Dendritic cell treated with granulocyte-macrophage colony-stimulating factor and Interleukin-4, amounts not matched to agents 40 ng/mL and 50 ng/mL, for 4 days (primary cell): ENCODE measurements at regions not wholly inside any gene's neighbourhood (a gene's known extent, or its start where the extent isn't known, plus 50 kb on each side); places are given as distances from the start of the nearest gene placed in this dataset.

Experiments used
- H3K27ac Mint-ChIP-seq: one replicate; pipeline ENCODE4 v1.8.0; 2022; ENCODE audit warnings: mild to moderate bottlenecking, mixed read lengths
- H3K27me3 Mint-ChIP-seq: one replicate; pipeline ENCODE4 v1.8.0; 2022; ENCODE audit warnings: mild to moderate bottlenecking, mixed read lengths
- H3K36me3 Mint-ChIP-seq: one replicate; pipeline ENCODE4 v1.8.0; 2022; ENCODE audit warnings: low read depth, mixed read lengths
- H3K4me1 Mint-ChIP-seq: one replicate; pipeline ENCODE4 v1.8.0; 2022; ENCODE audit warnings: low read depth, mixed read lengths
- H3K4me3 Mint-ChIP-seq: one replicate; pipeline ENCODE4 v1.8.0; 2022; ENCODE audit warnings: mild to moderate bottlenecking, moderate library complexity, mixed read lengths
- H3K9me3 Mint-ChIP-seq: one replicate; pipeline ENCODE4 v1.8.0; 2022; ENCODE audit warnings: mixed read lengths
- intact Hi-C: fragments of 100-400 bp; cut with micrococcal nuclease; formaldehyde crosslinking; loops from one replicate; pipeline ENCODE4 v1.15.0; 2022

DNA sequence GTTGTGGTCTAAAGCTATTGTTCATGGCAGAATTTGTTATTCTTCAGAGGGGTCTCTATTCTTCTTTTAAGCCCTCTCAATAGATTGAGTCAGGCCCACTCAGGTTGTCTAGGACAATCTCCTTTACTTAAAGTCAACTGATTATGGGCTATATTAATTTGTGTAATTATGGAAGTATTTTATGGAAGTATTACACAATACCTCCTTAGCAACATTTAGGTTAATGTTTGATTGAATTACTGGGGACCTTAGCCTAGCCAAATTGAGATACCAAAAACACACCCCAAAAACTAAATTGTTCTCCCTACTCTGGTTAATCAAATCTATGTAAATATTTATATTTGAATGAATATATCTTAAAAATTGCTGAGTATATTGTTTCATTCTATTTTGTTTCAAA lies 347.1 kb upstream of the GRIN3A start:
- Mint-ChIP-seq H3K4me3 (no peak overlapping the region), H3K9me3 (no peaks in the 10 kb centered on the region), H3K27me3 (no peaks in the 10 kb centered on the region), H3K4me1 (no peaks in the 10 kb centered on the region), H3K36me3 (no peaks in the 10 kb centered on the region), H3K27ac (no peak overlapping the region)
- intact Hi-C loops, result no loop called here

DNA sequence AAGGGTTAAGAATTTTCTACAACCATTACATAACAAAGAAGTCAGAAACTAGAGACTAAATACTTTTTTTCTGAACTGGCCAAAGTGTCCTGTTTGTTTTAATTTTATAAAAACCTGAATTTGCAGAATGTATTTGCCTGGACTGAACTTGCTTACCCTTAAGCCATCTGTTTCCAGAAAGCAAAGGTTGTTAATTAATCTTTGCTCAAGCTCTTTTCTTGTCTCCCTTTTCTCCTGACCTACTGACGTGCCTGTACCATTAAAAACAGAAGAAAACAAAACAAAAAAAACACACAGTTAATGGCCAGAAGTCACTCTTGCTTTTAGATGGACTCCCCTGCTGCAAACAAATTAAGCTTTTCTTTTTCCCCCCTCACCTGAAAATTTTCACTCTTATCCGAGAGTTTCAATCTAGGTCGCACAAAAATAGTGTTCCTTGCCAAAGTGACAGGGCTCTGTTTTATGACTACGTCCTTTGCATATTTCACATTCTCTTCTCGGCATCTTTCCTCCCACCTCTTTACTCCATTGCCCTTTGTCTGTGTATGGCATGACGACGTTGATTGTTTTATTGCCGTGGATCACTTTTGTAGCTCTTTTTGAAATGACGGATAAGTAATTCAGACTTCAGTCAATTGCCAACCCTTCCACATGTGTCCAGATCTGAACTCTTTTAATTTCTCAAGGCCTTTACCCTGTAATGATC lies 333.8 kb upstream of the GRIN3A start:
- H3K9me3 Mint-ChIP-seq, result peaks cover 24% of the 10 kb centered on the region
- intact Hi-C loops, result no loop called here
- H3K27me3 Mint-ChIP-seq, result no peaks in the 10 kb centered on the region
- H3K27ac Mint-ChIP-seq, result no peak overlapping the region
- no peaks in the 10 kb centered on the region for H3K36me3 Mint-ChIP-seq
- no peak overlapping the region for H3K4me3 Mint-ChIP-seq
- no peaks in the 10 kb centered on the region for H3K4me1 Mint-ChIP-seq

DNA sequence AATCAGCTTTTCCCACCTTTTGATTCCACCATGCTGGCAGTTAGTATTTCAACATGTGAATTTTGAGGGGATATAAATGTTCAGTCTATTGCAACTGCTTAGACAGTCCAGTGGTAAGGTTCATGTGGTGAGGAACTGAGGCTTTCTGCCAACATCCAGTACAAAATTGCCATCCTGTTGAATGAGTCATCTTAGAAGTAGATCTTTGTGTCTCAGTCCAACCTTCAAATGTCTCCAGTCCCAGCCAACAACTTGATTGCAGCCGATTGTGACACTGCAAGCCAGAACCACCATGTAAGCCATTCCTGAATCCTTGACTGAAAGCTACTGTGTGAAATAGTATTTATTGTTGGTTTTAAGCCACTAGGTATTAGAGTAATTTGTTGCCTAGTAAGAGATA lies 331.5 kb upstream of the GRIN3A start:
- intact Hi-C loops, result no loop called here
- Mint-ChIP-seq H3K9me3 (peaks cover 47% of the 10 kb centered on the region), H3K27ac (no peak overlapping the region), H3K4me1 (no peaks in the 10 kb centered on the region), H3K36me3 (no peaks in the 10 kb centered on the region), H3K27me3 (no peaks in the 10 kb centered on the region), H3K4me3 (no peak overlapping the region)

DNA sequence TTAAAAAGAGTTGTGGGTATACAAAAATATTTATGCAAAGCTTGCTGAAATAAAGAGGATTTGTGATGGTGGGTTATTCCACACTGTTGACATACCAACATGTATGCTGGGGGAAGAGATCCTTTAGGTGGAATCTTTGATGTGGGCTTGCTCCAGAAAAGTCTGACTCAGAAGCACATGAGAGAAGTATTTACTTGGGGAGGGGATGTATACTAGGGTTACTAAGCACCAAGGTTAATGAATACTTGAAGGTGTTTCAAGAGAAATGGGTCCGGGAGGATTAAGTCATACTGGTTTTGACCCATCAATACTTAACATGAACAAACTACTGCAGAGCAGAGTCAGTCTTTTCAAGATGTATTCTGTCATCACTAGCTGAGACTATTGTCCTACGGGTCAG lies 316.4 kb upstream of the GRIN3A start:
- Mint-ChIP-seq H3K27me3 (no peaks in the 10 kb centered on the region), H3K36me3 (no peaks in the 10 kb centered on the region), H3K27ac (no peak overlapping the region), H3K4me1 (no peaks in the 10 kb centered on the region), H3K9me3 (peaks cover 17% of the 10 kb centered on the region), H3K4me3 (no peak overlapping the region)
- intact Hi-C loops, result no loop called here

DNA sequence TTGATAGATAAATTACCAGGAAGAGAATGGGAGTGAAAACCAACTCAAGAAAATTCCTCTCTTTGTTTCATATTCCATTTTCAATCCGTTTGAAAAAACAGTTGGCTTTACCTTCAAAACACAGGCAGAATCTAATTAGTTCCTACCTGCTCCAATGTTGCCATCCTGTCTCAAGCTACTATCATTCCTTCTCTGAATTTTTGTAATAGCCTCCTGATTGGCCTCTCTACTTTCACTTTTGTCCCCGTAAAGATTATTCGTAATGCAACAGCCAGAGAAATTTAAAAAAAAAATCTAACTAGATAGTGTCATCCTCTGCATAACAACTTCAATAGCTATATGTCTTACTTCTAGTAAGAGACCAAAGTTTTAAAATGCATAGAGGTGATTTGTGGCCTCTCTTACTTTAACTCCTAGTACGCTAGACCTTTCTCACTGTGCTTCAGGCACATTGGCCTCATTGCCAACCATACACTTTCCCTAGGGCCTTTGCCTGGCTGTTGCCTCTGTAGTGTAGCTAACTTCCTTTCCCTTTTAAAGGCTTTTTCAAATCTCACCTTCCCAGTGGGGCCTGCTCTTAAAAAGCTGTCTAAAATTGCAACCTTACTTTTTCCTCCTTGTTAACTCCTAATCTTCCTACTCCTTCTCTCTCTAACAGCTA lies 311.3 kb upstream of the GRIN3A start:
- Mint-ChIP-seq H3K9me3 (peaks cover 23% of the 10 kb centered on the region), H3K36me3 (no peaks in the 10 kb centered on the region), H3K4me3 (no peak overlapping the region), H3K27me3 (no peaks in the 10 kb centered on the region), H3K4me1 (no peaks in the 10 kb centered on the region), H3K27ac (no peak overlapping the region)
- intact Hi-C loops, result no loop called here

DNA sequence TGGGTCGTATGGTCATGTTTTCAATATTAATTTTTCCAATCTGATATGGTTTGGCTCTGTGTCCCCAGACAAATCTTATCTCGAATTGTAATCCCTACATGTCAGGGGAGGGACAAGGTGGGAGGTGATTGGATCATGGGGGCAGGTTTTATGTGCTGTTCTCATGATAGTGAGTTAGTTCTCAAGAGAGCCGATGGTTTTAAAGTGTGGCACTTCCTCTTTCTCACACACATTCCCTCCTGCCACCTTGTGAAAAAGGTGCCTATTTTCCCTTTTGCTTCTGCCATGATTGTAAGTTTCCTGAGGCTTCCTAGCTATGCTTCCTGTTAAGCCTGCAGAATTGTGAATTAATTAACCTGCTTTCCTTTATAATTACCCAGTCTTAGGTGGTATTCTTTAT lies 309.1 kb upstream of the GRIN3A start:
- no peak overlapping the region for H3K4me3 Mint-ChIP-seq
- H3K36me3 Mint-ChIP-seq, result no peaks in the 10 kb centered on the region
- intact Hi-C loops, result no loop called here
- H3K27ac Mint-ChIP-seq, result no peak overlapping the region
- H3K27me3 Mint-ChIP-seq, result no peaks in the 10 kb centered on the region
- peaks cover 20% of the 10 kb centered on the region for H3K9me3 Mint-ChIP-seq
- no peaks in the 10 kb centered on the region for H3K4me1 Mint-ChIP-seq

DNA sequence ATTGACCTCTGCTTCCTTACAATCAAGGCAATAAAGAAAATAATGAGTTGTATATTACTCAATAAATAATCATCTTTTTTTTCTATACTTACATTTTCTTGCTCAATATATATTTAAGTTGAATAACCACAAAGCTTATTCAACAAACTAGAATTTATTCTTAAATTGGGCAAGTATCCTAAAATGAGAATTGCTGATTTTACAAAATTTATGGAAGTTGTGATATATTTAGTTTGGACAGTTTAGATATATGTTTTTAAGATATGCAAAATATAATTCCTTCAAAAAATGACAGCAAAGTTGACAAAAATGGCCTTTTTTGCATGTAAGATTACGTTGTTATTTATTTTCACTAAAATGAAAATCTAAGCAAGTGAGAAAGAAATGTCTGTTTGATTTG lies 305.7 kb upstream of the GRIN3A start:
- peaks cover 20% of the 10 kb centered on the region for H3K9me3 Mint-ChIP-seq
- H3K27ac Mint-ChIP-seq, result no peak overlapping the region
- H3K27me3 Mint-ChIP-seq, result no peaks in the 10 kb centered on the region
- H3K4me1 Mint-ChIP-seq, result no peaks in the 10 kb centered on the region
- intact Hi-C loops, result no loop called here
- no peak overlapping the region for H3K4me3 Mint-ChIP-seq
- no peaks in the 10 kb centered on the region for H3K36me3 Mint-ChIP-seq

DNA sequence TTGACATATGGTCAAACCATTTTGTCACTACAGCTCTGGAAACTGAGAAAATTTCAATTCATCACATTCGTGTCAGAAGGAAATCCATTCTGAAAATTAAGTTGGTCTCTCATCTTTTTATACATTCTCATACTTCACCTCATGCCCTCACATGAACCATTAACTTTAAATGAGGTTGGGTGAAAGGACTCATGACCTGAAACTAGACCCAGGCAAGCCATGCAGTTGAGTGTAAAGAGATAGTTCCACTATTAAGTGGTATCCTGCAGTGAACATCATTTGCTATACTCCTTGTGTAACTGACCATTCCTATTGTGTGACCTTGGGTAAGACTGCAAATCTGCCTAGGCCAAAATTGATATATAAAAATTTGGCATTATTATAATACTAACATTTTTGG lies 299.6 kb upstream of the GRIN3A start:
- no peaks in the 10 kb centered on the region for H3K36me3 Mint-ChIP-seq
- H3K4me1 Mint-ChIP-seq, result no peaks in the 10 kb centered on the region
- H3K27ac Mint-ChIP-seq, result no peak overlapping the region
- no peaks in the 10 kb centered on the region for H3K27me3 Mint-ChIP-seq
- H3K4me3 Mint-ChIP-seq, result no peak overlapping the region
- H3K9me3 Mint-ChIP-seq, result no peaks in the 10 kb centered on the region
- intact Hi-C loops, result no loop called here

DNA sequence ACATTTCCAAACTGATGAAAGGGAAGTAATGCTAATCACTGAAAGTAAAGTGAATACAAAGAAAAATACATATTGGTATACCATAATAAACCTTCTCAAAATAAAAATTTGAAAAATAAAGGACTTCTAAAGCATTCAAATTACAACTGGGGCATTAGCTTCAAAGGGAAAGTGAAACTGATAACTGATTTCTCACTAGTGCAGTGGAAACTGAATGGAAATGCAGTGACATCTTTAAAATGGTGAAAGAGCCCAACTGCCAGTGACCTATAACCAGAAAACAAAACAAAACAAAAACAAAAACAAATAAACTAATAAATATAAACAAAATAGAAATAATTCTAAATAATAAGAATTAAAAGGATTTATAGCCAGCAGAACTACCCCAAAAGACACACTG lies 297.5 kb upstream of the GRIN3A start:
- intact Hi-C loops, result no loop called here
- Mint-ChIP-seq H3K9me3 (no peaks in the 10 kb centered on the region), H3K4me3 (no peak overlapping the region), H3K36me3 (no peaks in the 10 kb centered on the region), H3K27me3 (no peaks in the 10 kb centered on the region), H3K27ac (no peak overlapping the region), H3K4me1 (no peaks in the 10 kb centered on the region)

DNA sequence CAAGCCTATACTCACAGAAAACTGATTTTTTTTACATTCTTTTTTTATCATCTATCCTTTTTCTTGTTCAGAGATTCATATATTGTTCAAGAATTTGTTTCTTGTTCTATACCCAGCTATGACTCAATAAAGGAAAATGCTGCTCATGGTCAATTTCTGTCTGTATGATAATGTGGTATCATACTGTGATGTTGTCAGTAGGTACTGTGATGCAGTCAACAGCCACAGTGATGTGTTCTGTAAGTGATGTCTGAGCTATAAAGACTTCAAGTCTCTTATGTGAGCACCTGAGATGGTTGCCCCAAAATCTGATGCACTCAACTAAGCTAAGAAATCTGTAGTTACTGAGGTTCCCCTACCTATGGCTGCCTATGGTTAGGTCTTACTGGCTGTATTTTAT lies 294.2 kb upstream of the GRIN3A start:
- intact Hi-C loops, result no loop called here

DNA sequence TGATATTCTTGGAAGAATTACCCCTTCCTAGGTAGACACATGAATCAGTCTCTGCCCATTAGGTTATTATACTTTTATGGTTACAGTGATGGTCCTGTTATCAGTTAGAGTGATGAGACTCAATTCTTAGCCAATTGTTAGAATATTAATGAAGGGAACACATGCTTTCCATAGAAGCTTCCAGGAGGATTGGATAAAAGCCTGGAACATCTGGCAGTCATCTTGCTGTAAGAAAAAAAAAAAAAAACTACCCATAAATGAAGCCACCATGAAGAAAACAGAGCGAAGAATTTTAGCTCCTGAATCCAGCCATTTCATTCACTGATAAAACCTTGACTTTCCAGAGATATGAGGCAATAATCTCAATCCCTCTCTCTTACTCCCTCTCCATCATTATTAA lies 262.5 kb upstream of the GRIN3A start:
- Mint-ChIP-seq H3K27ac (no peak overlapping the region), H3K4me3 (no peak overlapping the region)
- intact Hi-C loops, result no loop called here

More for the DNA sequence above, 294.2 kb upstream of the GRIN3A start:
- no peaks in the 10 kb centered on the region for H3K4me1 Mint-ChIP-seq
- H3K27me3 Mint-ChIP-seq, result no peaks in the 10 kb centered on the region
- no peak overlapping the region for H3K27ac Mint-ChIP-seq
- peaks cover 6% of the 10 kb centered on the region for H3K9me3 Mint-ChIP-seq
- H3K36me3 Mint-ChIP-seq, result no peaks in the 10 kb centered on the region
- H3K4me3 Mint-ChIP-seq, result no peak overlapping the region

DNA sequence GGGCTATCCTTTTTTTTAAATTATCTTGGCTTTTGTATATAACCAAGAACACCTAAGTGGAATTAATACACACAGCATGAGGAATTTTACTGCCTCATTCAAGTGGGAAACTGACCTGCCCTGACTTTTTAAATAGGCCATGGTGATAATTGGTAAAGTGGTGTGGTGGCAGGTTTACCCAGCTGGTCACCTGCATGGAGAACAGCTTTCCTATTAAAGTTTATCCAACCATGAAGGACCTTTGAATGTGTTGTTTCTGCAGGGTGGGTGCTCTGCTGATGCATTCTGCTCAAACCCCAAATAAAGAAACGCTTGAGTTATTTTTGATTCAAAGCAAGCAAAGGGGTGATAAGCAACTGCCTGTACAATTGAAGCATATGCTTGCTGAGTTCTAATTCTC lies 261.0 kb upstream of the GRIN3A start:
- Mint-ChIP-seq H3K4me3 (no peak overlapping the region), H3K27me3 (no peaks in the 10 kb centered on the region)

More for the DNA sequence above, 262.5 kb upstream of the GRIN3A start:
- H3K9me3 Mint-ChIP-seq, result no peaks in the 10 kb centered on the region
- no peaks in the 10 kb centered on the region for H3K36me3 Mint-ChIP-seq
- H3K27me3 Mint-ChIP-seq, result no peaks in the 10 kb centered on the region
- H3K4me1 Mint-ChIP-seq, result no peaks in the 10 kb centered on the region

DNA sequence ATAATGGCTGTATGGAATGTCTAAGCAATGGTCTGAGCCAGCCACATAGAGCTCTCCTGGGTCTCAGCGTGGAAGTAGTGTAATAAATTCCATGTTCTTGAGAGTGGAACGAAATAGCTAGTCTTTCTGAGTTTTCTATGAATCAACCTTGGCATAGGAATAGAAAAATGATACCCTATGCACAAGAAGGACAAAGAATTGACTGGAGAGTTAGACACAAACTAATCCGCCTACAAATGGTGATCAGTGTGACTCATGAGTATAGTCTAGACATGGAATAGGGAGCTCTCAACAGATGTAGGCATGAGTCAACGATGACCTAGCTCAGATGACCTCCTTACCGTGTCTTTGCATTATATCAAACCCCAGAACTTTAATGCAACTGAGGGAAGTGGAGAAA lies 256.8 kb upstream of the GRIN3A start:
- Mint-ChIP-seq H3K27me3 (no peaks in the 10 kb centered on the region), H3K9me3 (no peaks in the 10 kb centered on the region), H3K27ac (no peak overlapping the region), H3K4me3 (no peak overlapping the region), H3K4me1 (no peaks in the 10 kb centered on the region), H3K36me3 (no peaks in the 10 kb centered on the region)
- intact Hi-C loops, result loop anchor here (2.0 kb wide), 1 partner anchor 20 kb away; no protein-coding TSS in a partner anchor

More for the DNA sequence above, 261.0 kb upstream of the GRIN3A start:
- Mint-ChIP-seq H3K27ac (no peak overlapping the region), H3K9me3 (no peaks in the 10 kb centered on the region), H3K4me1 (no peaks in the 10 kb centered on the region), H3K36me3 (no peaks in the 10 kb centered on the region)
- intact Hi-C loops, result no loop called here

DNA sequence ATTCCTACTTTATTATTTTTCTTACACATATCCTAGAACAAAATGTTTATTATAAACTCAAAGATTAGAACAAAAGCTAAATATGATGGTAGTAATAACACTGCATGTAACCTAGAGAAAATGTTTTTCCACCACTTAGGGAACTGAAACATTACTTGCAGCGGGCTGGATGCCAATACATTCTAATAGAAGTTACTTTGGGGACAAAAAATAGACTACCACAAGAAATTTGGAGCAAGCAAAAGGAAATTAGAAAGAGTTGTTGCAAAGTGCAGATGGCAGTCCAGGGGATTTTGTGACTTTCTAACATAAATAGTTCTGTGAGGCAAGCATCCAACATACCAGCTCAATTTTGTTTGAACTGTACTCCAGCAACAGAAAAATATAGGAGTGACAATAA lies 255.3 kb upstream of the GRIN3A start:
- intact Hi-C loops, result loop anchor here (2.0 kb wide), 1 partner anchor 21 kb away; no protein-coding TSS in a partner anchor

DNA sequence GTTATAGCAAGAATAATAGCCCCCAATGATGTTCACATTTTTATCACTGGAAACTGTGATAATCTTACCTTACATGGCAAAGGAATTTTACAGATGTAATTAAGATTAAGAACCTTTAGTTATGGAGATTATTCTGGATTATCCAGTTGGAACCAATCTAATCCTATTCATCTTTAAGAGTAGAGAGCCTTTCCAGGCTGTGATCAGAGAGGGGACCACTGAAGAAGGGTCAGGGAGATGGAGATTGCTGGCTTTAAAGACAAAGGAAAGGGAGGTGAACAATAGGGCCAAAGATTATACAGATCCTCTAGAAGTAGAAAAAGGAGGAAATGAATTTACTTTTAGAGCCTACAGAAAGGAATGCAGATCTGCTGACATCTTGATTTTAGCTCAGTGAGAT lies 253.5 kb upstream of the GRIN3A start:
- Mint-ChIP-seq H3K9me3 (no peaks in the 10 kb centered on the region), H3K27ac (no peak overlapping the region), H3K36me3 (no peaks in the 10 kb centered on the region), H3K4me1 (no peaks in the 10 kb centered on the region), H3K4me3 (no peak overlapping the region), H3K27me3 (no peaks in the 10 kb centered on the region)
- intact Hi-C loops, result no loop called here

More for the DNA sequence above, 255.3 kb upstream of the GRIN3A start:
- H3K4me3 Mint-ChIP-seq, result no peak overlapping the region
- H3K36me3 Mint-ChIP-seq, result no peaks in the 10 kb centered on the region
- no peaks in the 10 kb centered on the region for H3K9me3 Mint-ChIP-seq
- no peaks in the 10 kb centered on the region for H3K4me1 Mint-ChIP-seq
- H3K27ac Mint-ChIP-seq, result no peak overlapping the region
- no peaks in the 10 kb centered on the region for H3K27me3 Mint-ChIP-seq
